ENCODE measurements at regions not wholly inside any gene's neighbourhood (a gene's known extent, or its start where the extent isn't known, plus 50 kb on each side); places are given as distances from the start of the nearest gene placed in this dataset.

DNA sequence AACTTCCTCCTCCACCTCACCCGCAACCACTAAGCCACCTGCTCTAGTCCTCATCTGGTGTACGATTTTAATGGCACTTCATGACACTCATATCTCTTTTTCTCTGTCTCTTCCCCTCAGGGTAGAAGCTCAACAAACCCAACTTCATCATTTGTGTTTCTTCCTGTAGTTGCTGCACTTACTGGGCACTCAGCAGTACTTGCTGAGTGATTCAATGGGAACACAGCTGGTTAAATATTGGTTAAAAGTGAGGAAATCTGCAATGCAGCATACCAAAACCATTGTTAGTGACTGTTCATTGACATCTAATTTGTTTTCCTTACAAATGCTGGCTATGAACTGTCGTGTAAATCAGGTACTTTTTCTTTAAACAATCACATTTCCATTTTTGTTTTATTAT is 541.1 kb upstream of the PRMT6 start:
- Histone ChIP-seq H3K4me1 (ENCODE audit: control insufficient read depth in 1 of 2, insufficient read depth in 2 of 2, low read length in 2 of 2) (no peaks in the 10 kb centered on the region), H3K4me3 (ENCODE audit: low read depth in 1 of 2, low read length in 2 of 2) (no peak overlapping the region), H3K36me3 (ENCODE audit: control insufficient read depth in 1 of 2, insufficient read depth in 2 of 2, low read length in 2 of 2) (no peaks in the 10 kb centered on the region), H3K27ac (ENCODE audit: low read length) (no peak overlapping the region), H3K27me3 (ENCODE audit: low read depth, low read length) (no peaks in the 10 kb centered on the region), H3K9me3 (ENCODE audit: control insufficient read depth in 1 of 2, low read length in 2 of 2) (no peaks in the 10 kb centered on the region)

- Histone ChIP-seq H3K4me3 (ENCODE audit: low read depth in 1 of 2, low read length in 2 of 2) (no peak overlapping the region), H3K4me1 (ENCODE audit: control insufficient read depth in 1 of 2, insufficient read depth in 2 of 2, low read length in 2 of 2) (no peaks in the 10 kb centered on the region), H3K27ac (ENCODE audit: low read length) (no peak overlapping the region), H3K27me3 (ENCODE audit: low read depth, low read length) (no peaks in the 10 kb centered on the region), H3K9me3 (ENCODE audit: control insufficient read depth in 1 of 2, low read length in 2 of 2) (no peaks in the 10 kb centered on the region), H3K36me3 (ENCODE audit: control insufficient read depth in 1 of 2, insufficient read depth in 2 of 2, low read length in 2 of 2) (no peaks in the 10 kb centered on the region)
Observed at GRCh38 chr1:106517224-106517623, 539.2 kb upstream of the PRMT6 start.

GRCh38 chr1:106523497-106523896 is 533.0 kb upstream of the PRMT6 start:
- H3K4me3 ChIP-seq (ENCODE audit: low read depth in 1 of 2, low read length in 2 of 2): no peak overlapping the region
- H3K27me3 ChIP-seq (ENCODE audit: low read depth, low read length): no peaks in the 10 kb centered on the region
- H3K4me1 ChIP-seq (ENCODE audit: control insufficient read depth in 1 of 2, insufficient read depth in 2 of 2, low read length in 2 of 2): no peaks in the 10 kb centered on the region

GRCh38 chr1:106524631-106525030 is 531.8 kb upstream of the PRMT6 start:
- no peak overlapping the region for H3K4me3 ChIP-seq (ENCODE audit: low read depth in 1 of 2, low read length in 2 of 2)
- H3K9me3 ChIP-seq (ENCODE audit: control insufficient read depth in 1 of 2, low read length in 2 of 2): no peaks in the 10 kb centered on the region
- no peaks in the 10 kb centered on the region for H3K36me3 ChIP-seq (ENCODE audit: control insufficient read depth in 1 of 2, insufficient read depth in 2 of 2, low read length in 2 of 2)
- H3K27me3 ChIP-seq (ENCODE audit: low read depth, low read length): no peaks in the 10 kb centered on the region
- no peaks in the 10 kb centered on the region for H3K4me1 ChIP-seq (ENCODE audit: control insufficient read depth in 1 of 2, insufficient read depth in 2 of 2, low read length in 2 of 2)
- H3K27ac ChIP-seq (ENCODE audit: low read length): no peak overlapping the region

More at GRCh38 chr1:106523497-106523896, 533.0 kb upstream of the PRMT6 start:
- Histone ChIP-seq H3K36me3 (ENCODE audit: control insufficient read depth in 1 of 2, insufficient read depth in 2 of 2, low read length in 2 of 2) (no peaks in the 10 kb centered on the region), H3K27ac (ENCODE audit: low read length) (no peak overlapping the region), H3K9me3 (ENCODE audit: control insufficient read depth in 1 of 2, low read length in 2 of 2) (no peaks in the 10 kb centered on the region)

GRCh38 chr1:106526650-106527049 is 529.8 kb upstream of the PRMT6 start:
- H3K4me3 ChIP-seq (ENCODE audit: low read depth in 1 of 2, low read length in 2 of 2): no peak overlapping the region
- no peaks in the 10 kb centered on the region for H3K36me3 ChIP-seq (ENCODE audit: control insufficient read depth in 1 of 2, insufficient read depth in 2 of 2, low read length in 2 of 2)
- H3K4me1 ChIP-seq (ENCODE audit: control insufficient read depth in 1 of 2, insufficient read depth in 2 of 2, low read length in 2 of 2): no peaks in the 10 kb centered on the region
- no peaks in the 10 kb centered on the region for H3K27me3 ChIP-seq (ENCODE audit: low read depth, low read length)
- H3K27ac ChIP-seq (ENCODE audit: low read length): no peak overlapping the region
- peaks cover 0 to 3% of the 10 kb centered on the region in 2 donors for H3K9me3 ChIP-seq (ENCODE audit: control insufficient read depth in 1 of 2, low read length in 2 of 2)

DNA sequence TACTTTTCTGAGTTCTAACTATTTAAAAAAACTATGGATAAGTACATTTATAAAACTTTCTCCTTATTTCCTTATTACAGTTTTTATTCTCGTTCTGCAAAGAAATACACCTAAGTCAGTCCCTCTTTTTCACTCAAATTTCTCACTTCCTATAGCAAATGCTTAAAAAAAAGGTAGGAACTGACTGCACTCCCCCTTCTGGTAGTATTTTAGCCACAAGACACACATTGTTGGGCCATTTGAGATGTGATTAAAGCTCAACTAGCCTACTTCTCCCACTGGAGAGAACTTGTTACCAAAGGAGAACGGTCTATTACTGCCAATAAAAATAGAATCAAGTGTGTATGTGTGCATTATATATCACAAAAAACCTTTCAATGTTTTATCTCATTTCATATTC is 521.9 kb upstream of the PRMT6 start:
- Histone ChIP-seq H3K9me3 (ENCODE audit: control insufficient read depth in 1 of 2, low read length in 2 of 2) (peaks cover 0 to 5% of the 10 kb centered on the region in 2 donors), H3K27me3 (ENCODE audit: low read depth, low read length) (no peaks in the 10 kb centered on the region), H3K4me3 (ENCODE audit: low read depth in 1 of 2, low read length in 2 of 2) (no peak overlapping the region)

GRCh38 chr1:106536741-106537140 is 519.7 kb upstream of the PRMT6 start:
- Histone ChIP-seq H3K27ac (ENCODE audit: low read length) (no peak overlapping the region), H3K36me3 (ENCODE audit: control insufficient read depth in 1 of 2, insufficient read depth in 2 of 2, low read length in 2 of 2) (no peaks in the 10 kb centered on the region), H3K4me3 (ENCODE audit: low read depth in 1 of 2, low read length in 2 of 2) (no peak overlapping the region), H3K4me1 (ENCODE audit: control insufficient read depth in 1 of 2, insufficient read depth in 2 of 2, low read length in 2 of 2) (no peaks in the 10 kb centered on the region), H3K27me3 (ENCODE audit: low read depth, low read length) (no peaks in the 10 kb centered on the region), H3K9me3 (ENCODE audit: control insufficient read depth in 1 of 2, low read length in 2 of 2) (peaks cover 0 to 6% of the 10 kb centered on the region in 2 donors)

More for the DNA sequence above, 521.9 kb upstream of the PRMT6 start:
- Histone ChIP-seq H3K4me1 (ENCODE audit: control insufficient read depth in 1 of 2, insufficient read depth in 2 of 2, low read length in 2 of 2) (no peaks in the 10 kb centered on the region), H3K27ac (ENCODE audit: low read length) (no peak overlapping the region), H3K36me3 (ENCODE audit: control insufficient read depth in 1 of 2, insufficient read depth in 2 of 2, low read length in 2 of 2) (no peaks in the 10 kb centered on the region)

- H3K9me3 ChIP-seq (ENCODE audit: control insufficient read depth in 1 of 2, low read length in 2 of 2): no peaks in the 10 kb centered on the region
- no peak overlapping the region for H3K27ac ChIP-seq (ENCODE audit: low read length)
- no peaks in the 10 kb centered on the region for H3K4me1 ChIP-seq (ENCODE audit: control insufficient read depth in 1 of 2, insufficient read depth in 2 of 2, low read length in 2 of 2)
- H3K4me3 ChIP-seq (ENCODE audit: low read depth in 1 of 2, low read length in 2 of 2): no peak overlapping the region
- no peaks in the 10 kb centered on the region for H3K36me3 ChIP-seq (ENCODE audit: control insufficient read depth in 1 of 2, insufficient read depth in 2 of 2, low read length in 2 of 2)
- no peaks in the 10 kb centered on the region for H3K27me3 ChIP-seq (ENCODE audit: low read depth, low read length)
Observed at GRCh38 chr1:106548726-106549125, 507.7 kb upstream of the PRMT6 start.

DNA sequence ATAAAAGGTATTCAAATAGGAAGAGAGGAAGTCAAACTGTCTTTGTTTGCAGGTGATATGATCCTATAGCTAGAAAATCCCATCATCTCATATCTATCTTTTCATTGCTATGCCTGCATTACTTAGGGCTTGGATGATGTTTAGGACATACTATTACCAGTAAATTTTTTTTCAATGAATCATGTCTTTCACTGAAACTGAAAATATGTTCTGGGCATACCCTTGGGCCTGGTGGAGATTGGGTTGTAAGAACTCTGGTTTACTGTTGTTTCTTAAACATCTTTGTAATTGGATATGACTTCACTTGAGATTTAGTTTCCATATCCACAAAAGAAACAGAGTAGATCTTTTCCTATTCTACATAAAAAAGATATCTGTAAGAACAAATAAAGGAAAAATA is 502.2 kb upstream of the PRMT6 start:
- peaks cover 0 to 2% of the 10 kb centered on the region in 2 donors for H3K9me3 ChIP-seq (ENCODE audit: control insufficient read depth in 1 of 2, low read length in 2 of 2)
- no peak overlapping the region for H3K4me3 ChIP-seq (ENCODE audit: low read depth in 1 of 2, low read length in 2 of 2)
- H3K4me1 ChIP-seq (ENCODE audit: control insufficient read depth in 1 of 2, insufficient read depth in 2 of 2, low read length in 2 of 2): no peaks in the 10 kb centered on the region
- H3K27ac ChIP-seq (ENCODE audit: low read length): no peak overlapping the region
- H3K36me3 ChIP-seq (ENCODE audit: control insufficient read depth in 1 of 2, insufficient read depth in 2 of 2, low read length in 2 of 2): no peaks in the 10 kb centered on the region
- no peaks in the 10 kb centered on the region for H3K27me3 ChIP-seq (ENCODE audit: low read depth, low read length)

DNA sequence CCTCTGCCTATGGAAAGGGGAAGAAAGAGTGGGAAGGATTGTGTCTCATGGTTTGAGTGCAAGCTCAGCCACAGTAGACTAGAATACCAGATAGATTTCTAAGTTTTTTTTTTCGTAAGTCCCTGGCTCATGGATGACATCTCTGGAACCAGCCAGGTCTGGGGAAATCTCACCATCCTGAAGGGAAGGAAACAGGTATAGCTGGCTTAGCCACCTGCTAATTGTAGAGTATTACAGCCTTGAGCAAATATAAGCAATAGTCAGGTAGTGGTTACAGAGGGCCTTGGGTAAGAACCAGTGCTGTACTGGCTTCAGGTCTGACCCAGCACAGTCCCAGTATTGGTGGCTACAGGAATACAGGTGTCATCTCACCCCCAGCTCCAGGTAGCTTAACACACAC is 500.9 kb upstream of the PRMT6 start:
- no peaks in the 10 kb centered on the region for H3K4me1 ChIP-seq (ENCODE audit: control insufficient read depth in 1 of 2, insufficient read depth in 2 of 2, low read length in 2 of 2)
- H3K4me3 ChIP-seq (ENCODE audit: low read depth in 1 of 2, low read length in 2 of 2): no peak overlapping the region
- no peaks in the 10 kb centered on the region for H3K27me3 ChIP-seq (ENCODE audit: low read depth, low read length)
- H3K36me3 ChIP-seq (ENCODE audit: control insufficient read depth in 1 of 2, insufficient read depth in 2 of 2, low read length in 2 of 2): no peaks in the 10 kb centered on the region
- H3K27ac ChIP-seq (ENCODE audit: low read length): no peak overlapping the region
- peaks cover 0 to 2% of the 10 kb centered on the region in 2 donors for H3K9me3 ChIP-seq (ENCODE audit: control insufficient read depth in 1 of 2, low read length in 2 of 2)

- no peaks in the 10 kb centered on the region for H3K4me1 ChIP-seq (ENCODE audit: control insufficient read depth in 1 of 2, insufficient read depth in 2 of 2, low read length in 2 of 2)
- H3K4me3 ChIP-seq (ENCODE audit: low read depth in 1 of 2, low read length in 2 of 2): no peak overlapping the region
- H3K27me3 ChIP-seq (ENCODE audit: low read depth, low read length): no peaks in the 10 kb centered on the region
- no peaks in the 10 kb centered on the region for H3K9me3 ChIP-seq (ENCODE audit: control insufficient read depth in 1 of 2, low read length in 2 of 2)
- no peaks in the 10 kb centered on the region for H3K36me3 ChIP-seq (ENCODE audit: control insufficient read depth in 1 of 2, insufficient read depth in 2 of 2, low read length in 2 of 2)
- no peak overlapping the region for H3K27ac ChIP-seq (ENCODE audit: low read length)
Observed at GRCh38 chr1:106564192-106564591, 492.3 kb upstream of the PRMT6 start.

- H3K4me1 ChIP-seq (ENCODE audit: control insufficient read depth in 1 of 2, insufficient read depth in 2 of 2, low read length in 2 of 2): no peaks in the 10 kb centered on the region
- no peaks in the 10 kb centered on the region for H3K9me3 ChIP-seq (ENCODE audit: control insufficient read depth in 1 of 2, low read length in 2 of 2)
- no peak overlapping the region for H3K4me3 ChIP-seq (ENCODE audit: low read depth in 1 of 2, low read length in 2 of 2)
- H3K36me3 ChIP-seq (ENCODE audit: control insufficient read depth in 1 of 2, insufficient read depth in 2 of 2, low read length in 2 of 2): no peaks in the 10 kb centered on the region
- H3K27ac ChIP-seq (ENCODE audit: low read length): no peak overlapping the region
- H3K27me3 ChIP-seq (ENCODE audit: low read depth, low read length): no peaks in the 10 kb centered on the region
Observed at GRCh38 chr1:106568201-106568974, 488.1 kb upstream of the PRMT6 start.
